GM18951 (cell line): ENCODE measurements at regions not wholly inside any gene's neighbourhood (a gene's known extent, or its start where the extent isn't known, plus 50 kb on each side); places are given as distances from the start of the nearest gene placed in this dataset.

Source experiments
- POLR2A ChIP-seq: IDR thresholded peaks from 4 replicates; pipeline ENCODE4 v1.6.1; 2011; ENCODE audit warnings: mild to moderate bottlenecking; ENCODE audit not compliant: insufficient read length, insufficient read depth; ENCODE audit errors: extremely low read depth
- in situ Hi-C: fragments of 300-500 bp; cut with MboI; formaldehyde crosslinking; loops from one replicate; pipeline ENCODE4 v1.12.0; 2022; ENCODE audit warnings: low sequenced_read_pairs, mixed read lengths, inconsistent platforms; ENCODE audit not compliant: unreplicated experiment

DNA sequence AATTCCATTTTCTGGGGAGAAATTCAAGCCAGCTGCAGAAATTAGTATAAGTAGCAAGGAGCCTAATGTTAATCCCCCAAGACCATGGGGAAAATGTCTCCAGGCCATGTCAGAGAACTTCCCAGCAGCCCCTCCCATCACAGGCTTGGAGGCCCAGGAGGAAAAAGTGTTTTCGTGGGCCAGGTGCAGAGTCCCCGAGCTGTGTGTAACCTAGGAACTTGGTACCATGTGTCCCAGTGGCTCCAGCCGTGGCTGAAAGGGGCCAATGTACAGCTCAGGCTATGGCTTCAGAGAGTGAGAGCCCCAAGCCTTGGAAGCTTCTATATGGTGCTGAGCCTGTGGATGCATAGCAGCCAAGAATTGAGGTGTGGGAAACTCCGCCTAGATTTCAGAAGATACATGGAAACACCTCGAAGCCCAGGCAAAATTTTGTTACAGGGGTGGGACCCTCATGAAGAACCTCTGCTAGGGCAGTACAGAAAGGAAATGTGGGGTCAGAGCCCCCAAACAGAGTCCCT is 286.3 kb downstream of the MATN1 start:
- in situ Hi-C loops = no loop called here
- no peak for TF ChIP-seq POLR2A

- in situ Hi-C loops = no loop called here
- TF ChIP-seq POLR2A = no peak
Observed at GRCh38 chr1:30427545-30427944, 295.8 kb downstream of the MATN1 start.

DNA sequence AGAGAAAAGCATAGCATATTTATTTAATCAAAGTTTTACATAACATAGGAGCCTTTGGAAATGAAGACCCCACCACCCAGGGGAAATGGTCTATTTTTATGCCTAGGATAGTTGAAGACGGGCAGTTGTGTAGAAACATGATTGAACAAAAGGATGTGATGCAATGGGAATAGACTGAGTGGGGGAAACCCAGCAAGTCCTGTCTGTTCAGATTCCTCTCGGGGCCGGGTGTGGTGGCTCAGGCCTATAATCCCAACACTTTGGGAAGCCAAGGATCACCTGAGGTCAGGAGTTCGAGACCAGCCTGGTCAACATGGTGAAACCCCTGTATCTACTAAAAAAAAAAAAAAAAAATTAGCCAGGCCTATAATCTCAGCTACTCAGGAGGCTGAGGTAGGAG is 298.3 kb downstream of the MATN1 start:
- TF ChIP-seq POLR2A = no peak
- in situ Hi-C loops = no loop called here

DNA sequence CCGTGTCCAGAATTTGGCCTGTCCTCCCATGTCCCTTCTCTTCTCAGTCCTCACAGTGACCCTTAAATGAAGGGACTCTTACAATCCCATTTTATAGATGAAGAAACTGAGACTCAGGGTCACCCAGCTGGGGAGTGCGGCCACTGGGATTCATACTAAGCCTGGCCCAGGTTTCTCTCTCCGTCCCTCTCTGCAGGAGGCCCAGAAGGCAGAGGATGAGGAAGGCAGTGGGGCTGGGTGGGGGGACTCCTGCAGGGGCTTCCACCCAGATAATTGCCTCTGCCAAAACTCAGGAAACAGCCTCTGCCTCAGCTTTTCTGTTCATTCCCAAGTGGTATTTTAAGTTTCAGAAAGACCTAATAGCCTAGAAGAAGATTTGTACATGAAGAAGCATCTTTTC is 299.8 kb downstream of the MATN1 start:
- no peak for TF ChIP-seq POLR2A
- in situ Hi-C loops = no loop called here

GRCh38 chr1:30422251-30422650 is 301.1 kb downstream of the MATN1 start:
- no peak for TF ChIP-seq POLR2A
- in situ Hi-C loops = no loop called here

GRCh38 chr1:30420519-30421050 is 302.8 kb downstream of the MATN1 start:
- no peak for TF ChIP-seq POLR2A
- in situ Hi-C loops = no loop called here

DNA sequence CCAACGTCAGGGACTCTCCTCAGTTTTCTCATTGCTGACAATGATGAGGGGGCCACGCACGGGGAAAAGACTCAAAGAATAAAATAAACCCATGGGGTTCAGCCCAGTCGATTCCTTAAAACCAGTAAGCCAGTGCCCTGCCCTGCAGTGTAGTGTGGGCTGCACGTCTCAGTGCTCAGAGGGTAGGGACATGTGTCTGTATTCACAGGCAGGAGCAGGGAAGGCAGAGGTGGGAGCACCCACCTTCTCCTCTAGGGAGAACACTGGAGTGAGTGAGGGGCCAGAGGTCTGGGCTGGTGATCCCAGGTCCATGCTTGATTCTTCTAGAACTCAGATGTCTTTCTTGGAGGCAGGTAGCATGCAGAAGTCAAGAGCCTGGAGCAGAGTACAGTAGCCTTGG is 303.6 kb downstream of the MATN1 start:
- no peak for TF ChIP-seq POLR2A
- in situ Hi-C loops = no loop called here

GRCh38 chr1:30418939-30419720 is 304.3 kb downstream of the MATN1 start:
- no peak for TF ChIP-seq POLR2A
- in situ Hi-C loops = no loop called here

DNA sequence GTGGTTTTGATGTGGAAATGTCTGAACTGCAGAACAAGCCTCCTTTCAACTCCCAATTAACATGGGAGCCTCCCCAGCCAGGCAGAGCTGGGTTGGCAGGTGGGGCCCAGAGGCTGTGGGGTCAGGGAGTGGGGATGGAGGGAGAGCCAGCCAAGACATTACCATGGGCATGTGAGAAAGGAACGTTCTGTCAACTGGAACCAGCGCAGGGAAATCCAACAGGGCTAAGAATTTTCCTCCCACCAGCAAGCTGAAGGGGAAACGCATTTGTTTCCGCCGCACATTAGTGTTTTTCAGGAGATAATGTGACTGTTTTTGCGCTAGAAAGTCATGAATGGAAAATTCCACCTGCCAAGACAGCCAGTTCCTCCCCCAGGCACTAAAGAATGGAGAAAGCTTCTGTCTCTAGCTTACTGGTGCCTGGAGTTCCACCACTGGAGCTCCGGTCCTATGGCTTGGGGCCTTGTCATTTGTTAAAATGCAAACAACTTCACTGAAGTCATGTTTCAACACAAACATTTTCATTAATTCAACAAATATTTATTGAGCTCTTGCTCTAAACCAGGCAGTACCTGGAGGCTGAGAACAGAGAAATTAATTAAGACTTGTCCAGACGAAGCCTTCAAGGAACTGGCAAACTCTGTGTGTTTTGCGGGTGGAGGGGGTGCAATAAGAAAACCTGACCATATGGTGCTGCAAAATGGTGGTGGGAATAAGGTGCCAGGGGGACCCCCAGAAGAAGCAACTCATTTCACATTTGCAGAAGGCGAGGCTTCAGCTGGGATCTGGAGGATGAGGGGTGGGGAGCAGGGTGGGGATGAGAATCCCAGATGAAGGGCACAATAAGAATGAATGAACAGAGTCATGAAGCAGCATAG is 305.1 kb downstream of the MATN1 start:
- no peak for TF ChIP-seq POLR2A
- in situ Hi-C loops = no loop called here

DNA sequence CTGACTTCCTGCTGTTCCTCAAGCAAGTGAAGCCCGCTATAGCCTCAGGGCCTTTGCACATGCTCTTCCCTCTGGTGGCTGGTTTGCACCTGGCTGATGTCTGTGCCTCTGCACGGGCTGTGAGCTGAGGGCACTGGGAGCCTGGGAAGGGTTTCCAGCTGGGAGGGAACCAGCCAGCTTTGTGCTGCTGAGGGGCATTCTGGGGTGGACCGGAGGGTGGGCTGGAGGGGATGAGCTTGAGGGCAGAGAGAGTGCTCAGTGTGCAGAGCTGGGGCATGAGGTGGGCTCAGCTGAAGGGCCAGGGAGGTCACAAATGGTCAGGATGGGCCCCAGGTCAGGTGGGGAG is 305.7 kb downstream of the MATN1 start:
- in situ Hi-C loops = no loop called here
- TF ChIP-seq POLR2A = no peak

DNA sequence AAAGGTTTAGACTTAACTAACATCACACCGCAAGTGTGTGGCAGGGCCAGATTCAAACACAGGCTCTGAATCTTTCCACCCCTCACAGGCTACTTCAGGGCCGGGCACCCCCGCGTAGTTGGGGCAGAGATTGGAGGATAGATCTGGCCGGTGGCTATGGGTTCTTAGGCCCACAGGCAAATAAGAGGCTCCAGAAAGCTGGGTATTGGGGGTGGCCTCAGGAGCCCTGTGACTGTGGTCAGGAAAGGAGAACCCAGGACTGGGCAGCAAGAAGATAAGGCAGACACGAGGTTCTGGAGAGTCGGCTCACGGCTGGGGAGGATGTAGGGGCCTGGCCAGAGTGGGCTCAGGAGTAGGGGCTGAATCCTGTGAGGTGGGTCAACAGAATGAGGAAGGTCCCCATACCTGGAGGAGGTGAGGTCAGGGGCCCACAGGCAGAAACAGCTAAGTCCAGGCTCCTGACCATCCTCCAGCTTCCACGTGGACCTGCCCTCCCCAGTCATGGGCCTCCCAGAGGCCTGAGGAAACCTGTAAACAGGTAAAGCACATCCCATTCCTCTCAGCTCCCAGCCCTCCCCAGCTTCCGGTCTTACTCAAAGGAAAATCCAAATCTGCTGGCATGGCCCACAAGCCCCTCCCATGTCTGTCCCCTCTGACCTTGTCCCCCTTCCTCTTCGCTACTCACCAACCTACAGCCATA is 306.2 kb downstream of the MATN1 start:
- no peak for TF ChIP-seq POLR2A
- in situ Hi-C loops = no loop called here

DNA sequence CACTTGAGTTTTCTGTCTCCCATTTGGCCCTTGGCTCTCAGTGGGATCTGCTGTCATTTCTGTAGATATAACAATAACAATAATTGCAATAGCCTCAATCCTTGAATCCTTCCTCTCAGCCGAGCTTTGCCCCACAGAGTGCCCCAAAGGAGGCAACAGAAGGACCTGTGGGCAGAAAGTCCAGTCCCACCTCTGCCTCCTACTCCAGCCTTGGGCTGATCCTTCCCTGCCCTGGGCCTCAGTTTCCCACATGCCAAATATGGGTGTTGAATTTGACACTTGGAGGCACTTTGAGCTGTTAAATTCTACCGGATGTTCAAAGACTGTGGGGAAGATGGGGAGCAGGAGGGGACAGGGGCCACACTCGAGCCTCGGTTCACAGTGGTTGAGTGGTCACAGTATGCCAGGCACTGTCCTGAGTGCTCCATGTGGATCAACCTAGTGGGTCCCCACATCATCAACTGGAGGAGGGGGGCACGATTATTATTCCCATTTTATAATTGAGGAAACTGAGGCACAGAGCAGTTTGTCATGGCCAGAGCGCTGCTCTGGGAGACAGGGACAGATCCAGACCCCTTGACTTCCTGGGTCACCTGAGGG is 307.1 kb downstream of the MATN1 start:
- in situ Hi-C loops = no loop called here
- TF ChIP-seq POLR2A = no peak
